ENCODE measurements at regions not wholly inside any gene's neighbourhood (a gene's known extent, or its start where the extent isn't known, plus 50 kb on each side); places are given as distances from the start of the nearest gene placed in this dataset.
"Not testable (repeated sequence)": the region's sequence is repeated elsewhere in the genome, so short reads cannot be mapped to it uniquely, and the experiment has no call there.

GRCh38 chr4:159950707-159951106, 847.8 kb downstream of the RAPGEF2 start:
- Histone ChIP-seq H4K20me1 (ENCODE audit: control insufficient read depth, extremely low read depth, insufficient read depth, low read length) (no peaks in the 10 kb centered on the region), H3K27ac (ENCODE audit: insufficient read depth, low read length) (no peak overlapping the region), H3K4me3 (replicated peaks in 1 of 4; ENCODE audit: control extremely low read depth in 1 of 4, insufficient read depth in 1 of 4, low read depth in 3 of 4, low read length in 4 of 4) (no peak overlapping the region), H3K79me2 (ENCODE audit: control insufficient read depth, insufficient read depth, low read length) (no peaks in the 10 kb centered on the region), H3K27me3 (ENCODE audit: control insufficient read depth, insufficient read depth, low read length) (no peaks in the 10 kb centered on the region), H3K36me3 (ENCODE audit: control insufficient read depth, insufficient read depth, low read length) (no peaks in the 10 kb centered on the region), H3K4me1 (ENCODE audit: control insufficient read depth, extremely low read depth, insufficient read depth, low read length) (no peaks in the 10 kb centered on the region), H3K9ac (ENCODE audit: insufficient read depth, low read length) (no peak overlapping the region), H2AFZ (ENCODE audit: low read length) (no peak overlapping the region), H3K4me2 (ENCODE audit: extremely low read depth, insufficient read depth, low read length) (no peak overlapping the region), H3K9me3 (ENCODE audit: control insufficient read depth, insufficient read depth, low read depth, low read length) (no peaks in the 10 kb centered on the region)
- DNase-seq (ENCODE audit: low read depth in 2 of 2): no peak
- TF ChIP-seq EZH2 (IDR thresholded peaks at IDR 0.05; ENCODE audit: low read length, missing control alignments) (no peak), CTCF (conservative IDR thresholded peaks at IDR 0.05 in 1 of 2, IDR thresholded peaks at IDR 0.05 in 1 of 2; ENCODE audit: low read depth in 1 of 2, low read length in 2 of 2) (no peak)

GRCh38 chr4:159966746-159967145, 863.9 kb downstream of the RAPGEF2 start:
- H3K4me1 ChIP-seq (ENCODE audit: control insufficient read depth, extremely low read depth, insufficient read depth, low read length): no peaks in the 10 kb centered on the region
- no peaks in the 10 kb centered on the region for H3K36me3 ChIP-seq (ENCODE audit: control insufficient read depth, insufficient read depth, low read length)
- H3K27me3 ChIP-seq (ENCODE audit: control insufficient read depth, insufficient read depth, low read length): no peaks in the 10 kb centered on the region
- no peak overlapping the region for H2AFZ ChIP-seq (ENCODE audit: low read length)
- no peak overlapping the region for H3K4me3 ChIP-seq (replicated peaks in 1 of 4; ENCODE audit: control extremely low read depth in 1 of 4, insufficient read depth in 1 of 4, low read depth in 3 of 4, low read length in 4 of 4)
- no peaks in the 10 kb centered on the region for H3K9me3 ChIP-seq (ENCODE audit: control insufficient read depth, insufficient read depth, low read depth, low read length)
- no peak for DNase-seq (ENCODE audit: low read depth in 2 of 2)
- no peak overlapping the region for H3K4me2 ChIP-seq (ENCODE audit: extremely low read depth, insufficient read depth, low read length)
- H4K20me1 ChIP-seq (ENCODE audit: control insufficient read depth, extremely low read depth, insufficient read depth, low read length): no peaks in the 10 kb centered on the region
- no peak overlapping the region for H3K27ac ChIP-seq (ENCODE audit: insufficient read depth, low read length)
- no peak for TF ChIP-seq CTCF (conservative IDR thresholded peaks at IDR 0.05 in 1 of 2, IDR thresholded peaks at IDR 0.05 in 1 of 2; ENCODE audit: low read depth in 1 of 2, low read length in 2 of 2)
- no peak for TF ChIP-seq EZH2 (IDR thresholded peaks at IDR 0.05; ENCODE audit: low read length, missing control alignments)
- H3K79me2 ChIP-seq (ENCODE audit: control insufficient read depth, insufficient read depth, low read length): no peaks in the 10 kb centered on the region
- no peak overlapping the region for H3K9ac ChIP-seq (ENCODE audit: insufficient read depth, low read length)

GRCh38 chr4:159976871-159977482, 874.1 kb downstream of the RAPGEF2 start:
- H3K79me2 ChIP-seq (ENCODE audit: control insufficient read depth, insufficient read depth, low read length); H3K36me3 ChIP-seq (ENCODE audit: control insufficient read depth, insufficient read depth, low read length): not testable (repeated sequence)

More at GRCh38 chr4:159976871-159977482, 874.1 kb downstream of the RAPGEF2 start:
- not testable (repeated sequence) for DNase-seq (ENCODE audit: low read depth in 2 of 2); H2AFZ ChIP-seq (ENCODE audit: low read length); H3K4me1 ChIP-seq (ENCODE audit: control insufficient read depth, extremely low read depth, insufficient read depth, low read length); H3K9ac ChIP-seq (ENCODE audit: insufficient read depth, low read length); H3K9me3 ChIP-seq (ENCODE audit: control insufficient read depth, insufficient read depth, low read depth, low read length); H3K4me3 ChIP-seq (replicated peaks in 1 of 4; ENCODE audit: control extremely low read depth in 1 of 4, insufficient read depth in 1 of 4, low read depth in 3 of 4, low read length in 4 of 4); H3K27ac ChIP-seq (ENCODE audit: insufficient read depth, low read length); H3K4me2 ChIP-seq (ENCODE audit: extremely low read depth, insufficient read depth, low read length); H3K27me3 ChIP-seq (ENCODE audit: control insufficient read depth, insufficient read depth, low read length); H4K20me1 ChIP-seq (ENCODE audit: control insufficient read depth, extremely low read depth, insufficient read depth, low read length)

Data from fibroblast of lung (primary cell).